ENCODE measurements at regions not wholly inside any gene's neighbourhood (a gene's known extent, or its start where the extent isn't known, plus 50 kb on each side); places are given as distances from the start of the nearest gene placed in this dataset.

DNA sequence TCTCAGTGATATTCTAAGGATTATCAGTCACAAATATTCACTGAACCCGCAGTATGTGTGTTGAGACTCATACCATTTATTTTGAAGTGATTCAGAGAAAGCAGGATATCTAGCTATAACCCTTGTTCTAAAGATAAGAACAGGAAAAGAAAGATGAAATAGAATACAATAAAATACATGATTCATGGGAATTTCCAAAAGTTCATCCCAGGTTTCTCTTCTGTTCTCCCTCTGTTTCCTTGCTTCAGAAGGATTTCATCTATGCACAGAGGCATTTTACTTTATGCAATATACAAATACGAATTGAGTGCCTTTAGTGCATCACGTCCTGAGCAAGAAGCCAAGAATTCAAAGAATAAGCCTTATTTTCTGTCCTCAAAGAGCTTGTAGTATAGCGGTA is 274.4 kb upstream of the GPC6 start:
- no peak for ATAC-seq

GRCh38 chr13:92954746-92955145 is 271.9 kb upstream of the GPC6 start:
- TF ChIP-seq OSR1 (CRISPR knock-in tag; IDR thresholded peaks at IDR 0.05) (no peak), SNAI2 (CRISPR knock-in tag; IDR thresholded peaks at IDR 0.05) (no peak), ZNF565 (CRISPR knock-in tag; conservative IDR thresholded peaks at IDR 0.05; ENCODE audit: low read depth) (no peak), ESRRG (CRISPR knock-in tag; IDR thresholded peaks at IDR 0.05) (no peak), ARNTL (CRISPR knock-in tag; IDR thresholded peaks at IDR 0.05; ENCODE audit: borderline replicate concordance, low read depth) (no peak), ZC3H10 (CRISPR knock-in tag; IDR thresholded peaks at IDR 0.05) (no peak), POU6F1 (CRISPR knock-in tag; IDR thresholded peaks at IDR 0.05; ENCODE audit: borderline replicate concordance, low read depth) (no peak), ZFP3 (CRISPR knock-in tag; IDR thresholded peaks at IDR 0.05) (no peak), PPARA (CRISPR knock-in tag; IDR thresholded peaks at IDR 0.05; ENCODE audit: borderline replicate concordance) (no peak), ZNF8 (CRISPR knock-in tag; IDR thresholded peaks at IDR 0.05) (no peak), ZFP30 (CRISPR knock-in tag; IDR thresholded peaks at IDR 0.05) (no peak), GLIS3 (CRISPR knock-in tag; IDR thresholded peaks at IDR 0.05) (no peak), CSRNP3 (CRISPR knock-in tag; IDR thresholded peaks at IDR 0.05) (no peak), TSHZ2 (CRISPR knock-in tag; IDR thresholded peaks at IDR 0.05) (no peak), PATZ1 (CRISPR knock-in tag; IDR thresholded peaks at IDR 0.05; ENCODE audit: borderline replicate concordance) (no peak), CREB5 (CRISPR knock-in tag; IDR thresholded peaks at IDR 0.05; ENCODE audit: low read depth) (no peak), RARB (CRISPR knock-in tag; IDR thresholded peaks at IDR 0.05) (no peak), ZNF70 (CRISPR knock-in tag; IDR thresholded peaks at IDR 0.05) (no peak)
- ATAC-seq, result no peak

More for the DNA sequence above, 274.4 kb upstream of the GPC6 start:
- no peak for TF ChIP-seq TOX (CRISPR knock-in tag; IDR thresholded peaks at IDR 0.05; ENCODE audit: borderline replicate concordance)
- TF ChIP-seq ZNF565 (CRISPR knock-in tag; conservative IDR thresholded peaks at IDR 0.05; ENCODE audit: low read depth), result no peak
- no peak for TF ChIP-seq CSDC2 (CRISPR knock-in tag; IDR thresholded peaks at IDR 0.05)
- no peak for TF ChIP-seq ESRRG (CRISPR knock-in tag; IDR thresholded peaks at IDR 0.05)
- no peak for TF ChIP-seq CREB5 (CRISPR knock-in tag; IDR thresholded peaks at IDR 0.05; ENCODE audit: low read depth)
- no peak for TF ChIP-seq BACH2 (CRISPR knock-in tag; IDR thresholded peaks at IDR 0.05; ENCODE audit: borderline replicate concordance)
- no peak for TF ChIP-seq POU6F1 (CRISPR knock-in tag; IDR thresholded peaks at IDR 0.05; ENCODE audit: borderline replicate concordance, low read depth)
- TF ChIP-seq ISL1 (CRISPR knock-in tag; IDR thresholded peaks at IDR 0.05), result no peak

Data from SK-N-SH treated with all-trans-retinoic acid at 6 μM for 48 hours (cell line).